ENCODE measurements at regions not wholly inside any gene's neighbourhood (a gene's known extent, or its start where the extent isn't known, plus 50 kb on each side); places are given as distances from the start of the nearest gene placed in this dataset.
"Not testable (repeated sequence)": the region's sequence is repeated elsewhere in the genome, so short reads cannot be mapped to it uniquely, and the experiment has no call there.

GRCh38 chr9:95785209-95785608, 90.3 kb upstream of the ERCC6L2 start:
- DNase-seq (ENCODE audit: low read depth): peak; percentile 75

- no peak for DNase-seq (ENCODE audit: low read depth)
Measured at GRCh38 chr9:95784318-95784717, 91.2 kb upstream of the ERCC6L2 start.

- peak; percentile 94 for DNase-seq (ENCODE audit: low read depth)
Measured at GRCh38 chr9:95783426-95783975, 92.0 kb upstream of the ERCC6L2 start.

GRCh38 chr9:95780751-95781150, 94.7 kb upstream of the ERCC6L2 start:
- DNase-seq (ENCODE audit: low read depth): no peak

- DNase-seq (ENCODE audit: low read depth): no peak
Measured at GRCh38 chr9:95780121-95780520, 95.4 kb upstream of the ERCC6L2 start.

- not testable (repeated sequence) for DNase-seq (ENCODE audit: low read depth)
Measured at GRCh38 chr9:95779597-95779996, 95.9 kb upstream of the ERCC6L2 start.

GRCh38 chr9:95778957-95779356, 96.5 kb upstream of the ERCC6L2 start:
- peak; percentile 67 for DNase-seq (ENCODE audit: low read depth)

GRCh38 chr9:95777136-95777535, 98.4 kb upstream of the ERCC6L2 start:
- DNase-seq (ENCODE audit: low read depth): no peak

GRCh38 chr9:95776176-95776575, 99.3 kb upstream of the ERCC6L2 start:
- no peak for DNase-seq (ENCODE audit: low read depth)

GRCh38 chr9:95775191-95775590, 100.3 kb upstream of the ERCC6L2 start:
- no peak for DNase-seq (ENCODE audit: low read depth)

GRCh38 chr9:95773053-95773418, 102.5 kb upstream of the ERCC6L2 start:
- no peak for DNase-seq (ENCODE audit: low read depth)

- peak; percentile 33 for DNase-seq (ENCODE audit: low read depth)
Measured at GRCh38 chr9:95772320-95773052, 103.0 kb upstream of the ERCC6L2 start.

GRCh38 chr9:95771556-95772246, 103.8 kb upstream of the ERCC6L2 start:
- no peak for DNase-seq (ENCODE audit: low read depth)

GRCh38 chr9:95770653-95771131, 104.8 kb upstream of the ERCC6L2 start:
- DNase-seq (ENCODE audit: low read depth): peak; percentile 21

GRCh38 chr9:95769909-95770433, 105.5 kb upstream of the ERCC6L2 start:
- no peak for DNase-seq (ENCODE audit: low read depth)

- DNase-seq (ENCODE audit: low read depth): no peak
Measured at GRCh38 chr9:95769473-95769872, 106.0 kb upstream of the ERCC6L2 start.

- DNase-seq (ENCODE audit: low read depth): no peak
Measured at GRCh38 chr9:95766906-95767305, 108.6 kb upstream of the ERCC6L2 start.

GRCh38 chr9:95764533-95765319, 110.8 kb upstream of the ERCC6L2 start:
- no peak for DNase-seq (ENCODE audit: low read depth)

GRCh38 chr9:95763983-95764382, 111.5 kb upstream of the ERCC6L2 start:
- DNase-seq (ENCODE audit: low read depth): no peak

- no peak for DNase-seq (ENCODE audit: low read depth)
Measured at GRCh38 chr9:95763006-95763405, 112.5 kb upstream of the ERCC6L2 start.

GRCh38 chr9:95762322-95762721, 113.2 kb upstream of the ERCC6L2 start:
- no peak for DNase-seq (ENCODE audit: low read depth)

- DNase-seq (ENCODE audit: low read depth): no peak
Measured at GRCh38 chr9:95760791-95761190, 114.7 kb upstream of the ERCC6L2 start.

Measured in Daoy (cell line).